ENCODE measurements at regions not wholly inside any gene's neighbourhood (a gene's known extent, or its start where the extent isn't known, plus 50 kb on each side); places are given as distances from the start of the nearest gene placed in this dataset.

GRCh38 chr3:113129168-113129567 lies 82.2 kb upstream of the BOC start:
- no peak for TF ChIP-seq EZH2 (IDR thresholded peaks at IDR 0.05; ENCODE audit: insufficient read depth, poor library complexity, severe bottlenecking)
- no peak for TF ChIP-seq EZH2phosphoT487 (IDR thresholded peaks at IDR 0.05; ENCODE audit: insufficient read depth, low read depth)

All from GM23248 (cell line).